Ovary (tissue), 7 donors: ENCODE measurements at regions not wholly inside any gene's neighbourhood (a gene's known extent, or its start where the extent isn't known, plus 50 kb on each side); places are given as distances from the start of the nearest gene placed in this dataset.

Experiments used
- DNase-seq, 5 donors: peaks; one replicate each; pipeline ENCODE4 v3.0.0-alpha.2; 2019 to 2020
- H3K27ac ChIP-seq, 2 donors: fragments of 200-600 bp; one replicate each; pipeline versions ENCODE4 v1.5.1 to v1.8.0; 2019 to 2022
- H3K27me3 ChIP-seq: fragments of 200-600 bp; one replicate; pipeline ENCODE4 v1.8.0; 2022
- H3K36me3 ChIP-seq: fragments of 200-600 bp; sonication (generic); one replicate; pipeline ENCODE4 v1.5.1; 2019
- H3K4me1 ChIP-seq: one replicate; pipeline ENCODE4 v1.8.1; 2013; ENCODE audit warnings: mild to moderate bottlenecking, moderate library complexity; ENCODE audit not compliant: insufficient read depth
- H3K4me3 ChIP-seq: fragments of 200-600 bp; sonication (generic); one replicate; pipeline ENCODE4 v1.5.1; 2017
- H3K9me3 ChIP-seq, 2 donors: fragments of 200-600 bp in 1 of 2; sonication (generic) in 1 of 2; one replicate each; pipeline versions ENCODE4 v1.5.1 to v1.8.1; 2013 to 2019; ENCODE audit warnings: mild to moderate bottlenecking in 1 of 2, moderate library complexity in 1 of 2
- EP300 ChIP-seq: sonication (generic); formaldehyde crosslinking; IDR thresholded peaks from one replicate; pipeline ENCODE4 v1.6.1; 2017; ENCODE audit warnings: antibody characterized with exemption
- POLR2A ChIP-seq: fragments of 450-650 bp; IDR thresholded peaks from one replicate; pipeline ENCODE4 v1.6.1; 2017; ENCODE audit warnings: antibody characterized with exemption, mild to moderate bottlenecking, moderate library complexity
- WGBS, 3 donors: extraction: QIAGEN DNeasy Blood & Tissue Kit in 1 of 3; methylation state at CpG; one replicate each; pipeline versions ENCODE4 v1.1.5 to v1.1.7; 2013 to 2017; 5-methylcytosine and 5-hydroxymethylcytosine counted together
- intact Hi-C, 4 donors: fragments of 100-400 bp; cut with DNase I; formaldehyde crosslinking; loops; one replicate each; pipeline versions ENCODE4 v1.11.0 to v1.15.1; 2022 to 2023
- TF ChIP-seq, protein P1 (sequence below), 3 donors: fragments of 450-650 bp in 2 of 3; fragments of 200-600 bp in 1 of 3; IDR thresholded peaks; one replicate each; pipeline versions ENCODE4 v1.5.1 to v1.8.0; 2016 to 2022; ENCODE audit warnings: antibody characterized with exemption in 3 of 3, mild to moderate bottlenecking in 1 of 3
- donor health status: DM: no; HTN: no; CAD: no; lungs with moderate emphysema.
- donor health status: DM: no; HTN: no; CAD: no.
- donor health status: Bipolar disorder and iron deficiency.
- donor health status: DM: no; HTN: no; CAD: no.
- donor health status: DM: yes; HTN: yes; CAD: no.

DNA sequence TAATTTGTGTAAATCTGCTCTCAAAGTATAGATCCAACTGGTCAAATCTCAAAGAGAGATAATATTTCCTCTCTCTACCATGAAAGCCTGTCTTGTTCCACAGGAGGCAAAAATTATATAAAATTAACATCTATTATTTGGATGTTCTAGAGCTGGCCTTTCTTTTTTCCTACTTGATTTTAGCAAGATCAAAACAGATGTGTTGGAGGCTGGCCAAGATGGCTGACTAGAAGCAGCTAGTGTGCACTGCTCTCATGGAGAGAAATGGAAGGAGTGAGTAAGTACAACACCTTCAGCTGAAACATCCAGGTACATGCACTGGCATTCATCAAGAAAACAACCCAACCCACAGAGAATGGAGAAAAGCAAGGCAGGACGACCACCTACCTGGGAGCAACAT lies 298.6 kb upstream of the SLC24A2 start:
- intact Hi-C loops: no loop called here
- 85 to 100% (median 97%) methylated on average over 1 of the region's 1 CpG for WGBS, 3 donors

DNA sequence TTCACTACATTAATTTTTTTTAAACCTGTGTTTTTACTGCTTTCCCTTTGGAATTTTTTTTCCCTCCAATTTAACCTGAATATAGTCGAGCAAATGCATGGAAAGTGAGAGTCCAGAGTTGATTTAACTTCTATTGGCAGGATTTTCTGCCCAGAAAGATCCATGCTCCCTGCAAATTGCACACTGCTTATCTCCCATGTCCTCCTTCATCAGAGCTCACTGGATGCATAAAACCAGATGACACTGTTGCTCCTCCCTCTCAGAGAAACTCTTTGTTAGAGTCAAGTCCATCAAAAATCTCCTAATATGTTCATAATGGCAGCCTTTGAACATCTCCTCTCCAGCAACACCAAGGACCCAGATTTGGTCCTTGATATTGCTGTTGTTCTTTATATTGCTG lies 297.0 kb upstream of the SLC24A2 start:
- H3K27me3 ChIP-seq: no peaks in the 10 kb centered on the region
- WGBS, 3 donors: 43 to 58% (median 57%) methylated on average over 1 of the region's 1 CpG
- no peaks in the 10 kb centered on the region for H3K36me3 ChIP-seq
- TF ChIP-seq, protein P1, sequence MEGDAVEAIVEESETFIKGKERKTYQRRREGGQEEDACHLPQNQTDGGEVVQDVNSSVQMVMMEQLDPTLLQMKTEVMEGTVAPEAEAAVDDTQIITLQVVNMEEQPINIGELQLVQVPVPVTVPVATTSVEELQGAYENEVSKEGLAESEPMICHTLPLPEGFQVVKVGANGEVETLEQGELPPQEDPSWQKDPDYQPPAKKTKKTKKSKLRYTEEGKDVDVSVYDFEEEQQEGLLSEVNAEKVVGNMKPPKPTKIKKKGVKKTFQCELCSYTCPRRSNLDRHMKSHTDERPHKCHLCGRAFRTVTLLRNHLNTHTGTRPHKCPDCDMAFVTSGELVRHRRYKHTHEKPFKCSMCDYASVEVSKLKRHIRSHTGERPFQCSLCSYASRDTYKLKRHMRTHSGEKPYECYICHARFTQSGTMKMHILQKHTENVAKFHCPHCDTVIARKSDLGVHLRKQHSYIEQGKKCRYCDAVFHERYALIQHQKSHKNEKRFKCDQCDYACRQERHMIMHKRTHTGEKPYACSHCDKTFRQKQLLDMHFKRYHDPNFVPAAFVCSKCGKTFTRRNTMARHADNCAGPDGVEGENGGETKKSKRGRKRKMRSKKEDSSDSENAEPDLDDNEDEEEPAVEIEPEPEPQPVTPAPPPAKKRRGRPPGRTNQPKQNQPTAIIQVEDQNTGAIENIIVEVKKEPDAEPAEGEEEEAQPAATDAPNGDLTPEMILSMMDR (IDR thresholded peaks at IDR 0.05): no peak
- intact Hi-C loops: no loop called here
- no peak overlapping the region for H3K27ac ChIP-seq
- H3K4me3 ChIP-seq: no peak overlapping the region
- no peak for DNase-seq
- no peaks in the 10 kb centered on the region for H3K4me1 ChIP-seq
- H3K9me3 ChIP-seq: no peaks in the 10 kb centered on the region

More for the DNA sequence above, 298.6 kb upstream of the SLC24A2 start:
- Histone ChIP-seq H3K27ac (no peak overlapping the region), H3K27me3 (no peaks in the 10 kb centered on the region), H3K36me3 (no peaks in the 10 kb centered on the region), H3K4me1 (no peaks in the 10 kb centered on the region), H3K4me3 (no peak overlapping the region), H3K9me3 (no peaks in the 10 kb centered on the region)
- no peak for DNase-seq
- TF ChIP-seq, protein P1 (IDR thresholded peaks at IDR 0.05): no peak
- no peak for TF ChIP-seq EP300
- no peak for TF ChIP-seq POLR2A

- H3K4me3 ChIP-seq: no peak overlapping the region
- H3K36me3 ChIP-seq: no peaks in the 10 kb centered on the region
- WGBS, 3 donors: 27 to 51% (median 44%) methylated on average over 2 of the region's 2 CpGs
- DNase-seq: no peak
- no peaks in the 10 kb centered on the region for H3K9me3 ChIP-seq
- TF ChIP-seq, protein P1 (IDR thresholded peaks at IDR 0.05): no peak
- TF ChIP-seq POLR2A (no peak), EP300 (no peak)
- H3K27ac ChIP-seq: no peak overlapping the region
- H3K27me3 ChIP-seq: no peaks in the 10 kb centered on the region
- intact Hi-C loops: no loop called here
- no peaks in the 10 kb centered on the region for H3K4me1 ChIP-seq
Observed at GRCh38 chr9:20084125-20084524, 295.3 kb upstream of the SLC24A2 start.

GRCh38 chr9:20083390-20083789 lies 294.6 kb upstream of the SLC24A2 start:
- Histone ChIP-seq H3K4me1 (no peaks in the 10 kb centered on the region), H3K36me3 (no peaks in the 10 kb centered on the region), H3K27me3 (no peaks in the 10 kb centered on the region), H3K27ac (no peak overlapping the region), H3K4me3 (no peak overlapping the region), H3K9me3 (no peaks in the 10 kb centered on the region)
- no peak for DNase-seq
- WGBS, 3 donors: 94 to 97% (median 95%) methylated on average over 4 of the region's 4 CpGs
- intact Hi-C loops: no loop called here
- TF ChIP-seq, protein P1 (IDR thresholded peaks at IDR 0.05): no peak
- TF ChIP-seq EP300 (no peak), POLR2A (no peak)

GRCh38 chr9:20082831-20083230 lies 294.0 kb upstream of the SLC24A2 start:
- Histone ChIP-seq H3K27me3 (no peaks in the 10 kb centered on the region), H3K27ac (no peak overlapping the region)
- 22 to 56% (median 49%) methylated on average over 1 of the region's 1 CpG for WGBS, 3 donors

More at GRCh38 chr9:20082831-20083230, 294.0 kb upstream of the SLC24A2 start:
- intact Hi-C loops: no loop called here
- H3K36me3 ChIP-seq: no peaks in the 10 kb centered on the region
- no peaks in the 10 kb centered on the region for H3K4me1 ChIP-seq
- TF ChIP-seq POLR2A (no peak), EP300 (no peak)
- TF ChIP-seq, protein P1 (IDR thresholded peaks at IDR 0.05): no peak
- no peaks in the 10 kb centered on the region for H3K9me3 ChIP-seq
- no peak overlapping the region for H3K4me3 ChIP-seq
- DNase-seq: no peak
